K562 (cell line): ENCODE measurements at regions not wholly inside any gene's neighbourhood (a gene's known extent, or its start where the extent isn't known, plus 50 kb on each side); places are given as distances from the start of the nearest gene placed in this dataset.

Experiments used
- CREB1 ChIP-seq, 2 experiments: sonication (generic) in 1 of 2; formaldehyde crosslinking in 1 of 2; IDR thresholded peaks; 2 replicates each; pipeline versions ENCODE4 v1.6.1 to v1.8.0; 2012 to 2022; ENCODE audit warnings: inconsistent platforms in 1 of 2, mild to moderate bottlenecking in 1 of 2, missing genetic modification reagents in 1 of 2, moderate library complexity in 1 of 2
- CREM ChIP-seq: IDR thresholded peaks from 2 replicates; pipeline ENCODE4 v1.6.1; 2014; ENCODE audit warnings: antibody characterized with exemption, low read depth
- LARP7 ChIP-seq: fragments of 450-650 bp; IDR thresholded peaks from 2 replicates; pipeline ENCODE4 v1.6.1; 2016
- POLR2A ChIP-seq: fragments of 450-650 bp; conservative IDR thresholded peaks from 2 replicates; pipeline ENCODE4 v1.6.1; 2016
- POLR2AphosphoS2 ChIP-seq: IDR thresholded peaks from 2 replicates; pipeline ENCODE4 v1.6.1; 2012; ENCODE audit warnings: low read length, improper control_type of control experiment
- SNRNP70 ChIP-seq: fragments of 200-400 bp; formaldehyde crosslinking; optimal IDR thresholded peaks from 2 replicates; pipeline ENCODE3; 2017; ENCODE audit warnings: low read depth, low read length
- SP1 ChIP-seq: sonication (generic); formaldehyde crosslinking; IDR thresholded peaks from 2 replicates; pipeline ENCODE4 v1.8.1; 2022; ENCODE audit warnings: mild to moderate bottlenecking, missing genetic modification reagents
- TF ChIP-seq, protein P1 (sequence below), 3 experiments: IDR thresholded peaks in 2 of 3; conservative IDR thresholded peaks in 1 of 3; 2 replicates each; pipeline ENCODE4 v1.5.1; 2011 to 2012; ENCODE audit warnings: low read length in 3 of 3, mild to moderate bottlenecking in 3 of 3, control low read depth in 2 of 3, improper control_type of control experiment in 1 of 3, inconsistent platforms in 1 of 3, low read depth in 1 of 3, mixed read lengths in 1 of 3, moderate library complexity in 1 of 3; ENCODE audit not compliant: insufficient read depth in 2 of 3
- TF ChIP-seq, protein P2 (sequence below): fragments of 450-650 bp; IDR thresholded peaks from 2 replicates; pipeline ENCODE4 v1.6.1; 2016; ENCODE audit warnings: borderline replicate concordance

DNA sequence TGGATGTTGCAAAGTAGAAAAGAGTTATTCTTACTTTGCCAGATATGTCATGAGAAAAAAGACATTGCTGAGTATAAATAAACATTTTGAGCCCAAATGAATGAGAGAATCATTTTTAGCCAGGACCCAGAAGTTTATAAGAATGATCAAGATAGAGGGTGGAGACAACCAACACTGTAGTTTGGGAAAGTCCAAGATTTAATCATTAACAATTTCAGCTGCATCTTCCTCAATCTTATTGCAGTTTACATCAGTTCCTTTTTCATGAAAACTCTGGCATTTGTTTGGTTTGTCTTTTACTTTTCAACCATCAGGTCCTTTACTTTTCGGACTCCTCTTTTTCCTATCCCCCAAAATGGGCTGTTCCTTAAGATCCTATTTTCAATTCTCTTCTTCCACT, 645.9 kb downstream of the ANKRD50 start:
- TF ChIP-seq CREB1 (IDR thresholded peaks at IDR 0.05), result no peak
- no peak for TF ChIP-seq CREB1 (CRISPR knock-in tag; IDR thresholded peaks at IDR 0.05)
- TF ChIP-seq SP1 (CRISPR knock-in tag), result no peak
- TF ChIP-seq LARP7, result no peak
- TF ChIP-seq, protein P1, sequence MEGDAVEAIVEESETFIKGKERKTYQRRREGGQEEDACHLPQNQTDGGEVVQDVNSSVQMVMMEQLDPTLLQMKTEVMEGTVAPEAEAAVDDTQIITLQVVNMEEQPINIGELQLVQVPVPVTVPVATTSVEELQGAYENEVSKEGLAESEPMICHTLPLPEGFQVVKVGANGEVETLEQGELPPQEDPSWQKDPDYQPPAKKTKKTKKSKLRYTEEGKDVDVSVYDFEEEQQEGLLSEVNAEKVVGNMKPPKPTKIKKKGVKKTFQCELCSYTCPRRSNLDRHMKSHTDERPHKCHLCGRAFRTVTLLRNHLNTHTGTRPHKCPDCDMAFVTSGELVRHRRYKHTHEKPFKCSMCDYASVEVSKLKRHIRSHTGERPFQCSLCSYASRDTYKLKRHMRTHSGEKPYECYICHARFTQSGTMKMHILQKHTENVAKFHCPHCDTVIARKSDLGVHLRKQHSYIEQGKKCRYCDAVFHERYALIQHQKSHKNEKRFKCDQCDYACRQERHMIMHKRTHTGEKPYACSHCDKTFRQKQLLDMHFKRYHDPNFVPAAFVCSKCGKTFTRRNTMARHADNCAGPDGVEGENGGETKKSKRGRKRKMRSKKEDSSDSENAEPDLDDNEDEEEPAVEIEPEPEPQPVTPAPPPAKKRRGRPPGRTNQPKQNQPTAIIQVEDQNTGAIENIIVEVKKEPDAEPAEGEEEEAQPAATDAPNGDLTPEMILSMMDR (IDR thresholded peaks at IDR 0.05 in 2 of 3, conservative IDR thresholded peaks at IDR 0.05 in 1 of 3; ENCODE audit: insufficient read depth in 2 of 3, low read depth in 1 of 3, low read length in 3 of 3), result no peak
- no peak for TF ChIP-seq POLR2AphosphoS2
- TF ChIP-seq POLR2A, result no peak
- no peak for TF ChIP-seq SNRNP70
- TF ChIP-seq, protein P2, sequence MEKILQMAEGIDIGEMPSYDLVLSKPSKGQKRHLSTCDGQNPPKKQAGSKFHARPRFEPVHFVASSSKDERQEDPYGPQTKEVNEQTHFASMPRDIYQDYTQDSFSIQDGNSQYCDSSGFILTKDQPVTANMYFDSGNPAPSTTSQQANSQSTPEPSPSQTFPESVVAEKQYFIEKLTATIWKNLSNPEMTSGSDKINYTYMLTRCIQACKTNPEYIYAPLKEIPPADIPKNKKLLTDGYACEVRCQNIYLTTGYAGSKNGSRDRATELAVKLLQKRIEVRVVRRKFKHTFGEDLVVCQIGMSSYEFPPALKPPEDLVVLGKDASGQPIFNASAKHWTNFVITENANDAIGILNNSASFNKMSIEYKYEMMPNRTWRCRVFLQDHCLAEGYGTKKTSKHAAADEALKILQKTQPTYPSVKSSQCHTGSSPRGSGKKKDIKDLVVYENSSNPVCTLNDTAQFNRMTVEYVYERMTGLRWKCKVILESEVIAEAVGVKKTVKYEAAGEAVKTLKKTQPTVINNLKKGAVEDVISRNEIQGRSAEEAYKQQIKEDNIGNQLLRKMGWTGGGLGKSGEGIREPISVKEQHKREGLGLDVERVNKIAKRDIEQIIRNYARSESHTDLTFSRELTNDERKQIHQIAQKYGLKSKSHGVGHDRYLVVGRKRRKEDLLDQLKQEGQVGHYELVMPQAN, result no peak
- no peak for TF ChIP-seq CREM
